ENCODE measurements at regions not wholly inside any gene's neighbourhood (a gene's known extent, or its start where the extent isn't known, plus 50 kb on each side); places are given as distances from the start of the nearest gene placed in this dataset.

- CTCF ChIA-PET, result no interaction called here
- Histone ChIP-seq H3K4me1 (ENCODE audit: control insufficient read depth in 1 of 2, insufficient read depth in 2 of 2, low read length in 2 of 2) (no peaks in the 10 kb centered on the region), H3K9ac (ENCODE audit: low read length) (no peak overlapping the region), H2AFZ (ENCODE audit: low read depth, low read length, poor library complexity, severe bottlenecking) (no peak overlapping the region), H3K4me3 (replicated peaks in 1 of 2; ENCODE audit: low read depth in 1 of 2, low read length in 2 of 2) (no peak overlapping the region), H4K20me1 (ENCODE audit: insufficient read depth) (no peaks in the 10 kb centered on the region; the same call in 1 of the 2 replicates), H3K27me3 (ENCODE audit: insufficient read depth, low read length) (no peaks in the 10 kb centered on the region), H3K36me3 (ENCODE audit: control insufficient read depth in 1 of 2, insufficient read depth in 2 of 2, low read length in 2 of 2) (no peaks in the 10 kb centered on the region), H3K79me2 (ENCODE audit: insufficient read depth, low read length) (no peaks in the 10 kb centered on the region), H3K27ac (ENCODE audit: low read depth, low read length) (no peak overlapping the region), H3K4me2 (ENCODE audit: low read length) (no peak overlapping the region), H3K9me2 (ENCODE audit: insufficient read depth) (no peaks in the 10 kb centered on the region; the same call in 1 of the 2 replicates), H3K9me3 (ENCODE audit: control insufficient read depth in 1 of 2, insufficient read depth in 1 of 2, low read depth in 1 of 2, low read length in 2 of 2) (no peaks in the 10 kb centered on the region)
- TF ChIP-seq EGR1 (IDR thresholded peaks at IDR 0.05; ENCODE audit: low read depth) (no peak), TCF7L2 (IDR thresholded peaks at IDR 0.05; ENCODE audit: borderline replicate concordance, extremely low read depth, insufficient read depth, insufficient read length) (no peak), RAD21 (IDR thresholded peaks at IDR 0.05; ENCODE audit: low read depth) (no peak), SIN3A (IDR thresholded peaks at IDR 0.05; ENCODE audit: low read depth) (no peak), ZFX (IDR thresholded peaks at IDR 0.05) (no peak), POLR2A (IDR thresholded peaks at IDR 0.05; ENCODE audit: borderline replicate concordance, extremely low read depth, insufficient read depth, insufficient read length) (no peak), FOSL1 (IDR thresholded peaks at IDR 0.05; ENCODE audit: low read depth) (no peak), EZH2phosphoT487 (IDR thresholded peaks at IDR 0.05; ENCODE audit: borderline replicate concordance) (no peak), ELF1 (IDR thresholded peaks at IDR 0.05; ENCODE audit: borderline replicate concordance, low read depth) (no peak), POLR2AphosphoS5 (IDR thresholded peaks at IDR 0.05; ENCODE audit: low read depth, low read length) (no peak), ZNF274 (IDR thresholded peaks at IDR 0.05; ENCODE audit: low read depth, low read length) (no peak), CEBPB (IDR thresholded peaks at IDR 0.05; ENCODE audit: low read depth) (no peak)
- TF ChIP-seq, protein P1, sequence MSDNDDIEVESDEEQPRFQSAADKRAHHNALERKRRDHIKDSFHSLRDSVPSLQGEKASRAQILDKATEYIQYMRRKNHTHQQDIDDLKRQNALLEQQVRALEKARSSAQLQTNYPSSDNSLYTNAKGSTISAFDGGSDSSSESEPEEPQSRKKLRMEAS (IDR thresholded peaks at IDR 0.05), result no peak
- RAD21 ChIA-PET (ENCODE audit: low non-redundant PET in 1 of 2, low total read pairs in 2 of 2, uncharacterized antibody in 2 of 2, unreplicated experiment in 2 of 2), result no interaction called here
- POLR2A ChIA-PET, result no interaction called here
- intact Hi-C loops (cut with micrococcal nuclease), result no loop called here
- DNase-seq (ENCODE audit: low read depth, low spot score) (no peak), ATAC-seq (no peak)
- BruUV-seq (replicated peaks), result no TSS peak
Measured at GRCh38 chr2:145012806-145013205, 492.9 kb upstream of the ZEB2 start.

GRCh38 chr2:145012214-145012670 lies 492.3 kb upstream of the ZEB2 start:
- H3K9me2 ChIP-seq (ENCODE audit: insufficient read depth), result no peaks in the 10 kb centered on the region; the same call in 1 of the 2 replicates
- no TSS peak for BruUV-seq (replicated peaks)
- H3K9me3 ChIP-seq (ENCODE audit: control insufficient read depth in 1 of 2, insufficient read depth in 1 of 2, low read depth in 1 of 2, low read length in 2 of 2), result no peaks in the 10 kb centered on the region
- H3K4me3 ChIP-seq (replicated peaks in 1 of 2; ENCODE audit: low read depth in 1 of 2, low read length in 2 of 2), result no peak overlapping the region
- H2AFZ ChIP-seq (ENCODE audit: low read depth, low read length, poor library complexity, severe bottlenecking), result no peak overlapping the region
- no peaks in the 10 kb centered on the region for H3K4me1 ChIP-seq (ENCODE audit: control insufficient read depth in 1 of 2, insufficient read depth in 2 of 2, low read length in 2 of 2)
- no peaks in the 10 kb centered on the region for H3K79me2 ChIP-seq (ENCODE audit: insufficient read depth, low read length)
- H3K4me2 ChIP-seq (ENCODE audit: low read length), result no peak overlapping the region
- ChIA-PET RAD21 (ENCODE audit: low non-redundant PET in 1 of 2, low total read pairs in 2 of 2, uncharacterized antibody in 2 of 2, unreplicated experiment in 2 of 2) (no interaction called here), POLR2A (no interaction called here), CTCF (no interaction called here)
- intact Hi-C loops (cut with micrococcal nuclease), result no loop called here
- no peak overlapping the region for H3K9ac ChIP-seq (ENCODE audit: low read length)
- H4K20me1 ChIP-seq (ENCODE audit: insufficient read depth), result no peaks in the 10 kb centered on the region; the same call in 1 of the 2 replicates
- no peak overlapping the region for H3K27ac ChIP-seq (ENCODE audit: low read depth, low read length)
- no peaks in the 10 kb centered on the region for H3K36me3 ChIP-seq (ENCODE audit: control insufficient read depth in 1 of 2, insufficient read depth in 2 of 2, low read length in 2 of 2)
- no peak for DNase-seq (ENCODE audit: low read depth, low spot score)
- no peak for ATAC-seq
- no peaks in the 10 kb centered on the region for H3K27me3 ChIP-seq (ENCODE audit: insufficient read depth, low read length)
- TF ChIP-seq EZH2phosphoT487 (IDR thresholded peaks at IDR 0.05; ENCODE audit: borderline replicate concordance) (no peak), CBX3 (IDR thresholded peaks at IDR 0.05; ENCODE audit: low read depth) (no peak), EZH2 (IDR thresholded peaks at IDR 0.05) (no peak), FOSL1 (IDR thresholded peaks at IDR 0.05; ENCODE audit: low read depth) (no peak), SRF (IDR thresholded peaks at IDR 0.05; ENCODE audit: low read depth) (no peak), POLR2A (IDR thresholded peaks at IDR 0.05; ENCODE audit: borderline replicate concordance, extremely low read depth, insufficient read depth, insufficient read length) (no peak), EGR1 (IDR thresholded peaks at IDR 0.05; ENCODE audit: low read depth) (no peak)
- TF ChIP-seq, protein P2, sequence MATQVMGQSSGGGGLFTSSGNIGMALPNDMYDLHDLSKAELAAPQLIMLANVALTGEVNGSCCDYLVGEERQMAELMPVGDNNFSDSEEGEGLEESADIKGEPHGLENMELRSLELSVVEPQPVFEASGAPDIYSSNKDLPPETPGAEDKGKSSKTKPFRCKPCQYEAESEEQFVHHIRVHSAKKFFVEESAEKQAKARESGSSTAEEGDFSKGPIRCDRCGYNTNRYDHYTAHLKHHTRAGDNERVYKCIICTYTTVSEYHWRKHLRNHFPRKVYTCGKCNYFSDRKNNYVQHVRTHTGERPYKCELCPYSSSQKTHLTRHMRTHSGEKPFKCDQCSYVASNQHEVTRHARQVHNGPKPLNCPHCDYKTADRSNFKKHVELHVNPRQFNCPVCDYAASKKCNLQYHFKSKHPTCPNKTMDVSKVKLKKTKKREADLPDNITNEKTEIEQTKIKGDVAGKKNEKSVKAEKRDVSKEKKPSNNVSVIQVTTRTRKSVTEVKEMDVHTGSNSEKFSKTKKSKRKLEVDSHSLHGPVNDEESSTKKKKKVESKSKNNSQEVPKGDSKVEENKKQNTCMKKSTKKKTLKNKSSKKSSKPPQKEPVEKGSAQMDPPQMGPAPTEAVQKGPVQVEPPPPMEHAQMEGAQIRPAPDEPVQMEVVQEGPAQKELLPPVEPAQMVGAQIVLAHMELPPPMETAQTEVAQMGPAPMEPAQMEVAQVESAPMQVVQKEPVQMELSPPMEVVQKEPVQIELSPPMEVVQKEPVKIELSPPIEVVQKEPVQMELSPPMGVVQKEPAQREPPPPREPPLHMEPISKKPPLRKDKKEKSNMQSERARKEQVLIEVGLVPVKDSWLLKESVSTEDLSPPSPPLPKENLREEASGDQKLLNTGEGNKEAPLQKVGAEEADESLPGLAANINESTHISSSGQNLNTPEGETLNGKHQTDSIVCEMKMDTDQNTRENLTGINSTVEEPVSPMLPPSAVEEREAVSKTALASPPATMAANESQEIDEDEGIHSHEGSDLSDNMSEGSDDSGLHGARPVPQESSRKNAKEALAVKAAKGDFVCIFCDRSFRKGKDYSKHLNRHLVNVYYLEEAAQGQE (IDR thresholded peaks at IDR 0.05; ENCODE audit: low read depth), result no peak
